PC-9 (cell line): ENCODE measurements at regions not wholly inside any gene's neighbourhood (a gene's known extent, or its start where the extent isn't known, plus 50 kb on each side); places are given as distances from the start of the nearest gene placed in this dataset.

ENCODE experiments used
- CTCF ChIP-seq: fragments of 200-600 bp; sonication (generic); conservative IDR thresholded peaks from 2 replicates; pipeline ENCODE4 v1.6.1; 2017; ENCODE audit warnings: mixed run types, antibody characterized with exemption, mild to moderate bottlenecking, moderate library complexity
- EZH2 ChIP-seq: fragments of 200-600 bp; sonication (generic); IDR thresholded peaks from 2 replicates; pipeline ENCODE4 v1.8.0; 2017; ENCODE audit warnings: antibody characterized with exemption, low read depth

- TF ChIP-seq CTCF (no peak), EZH2 (no peak)
Observed at GRCh38 chr4:125642645-125643044, 327.9 kb downstream of the FAT4 start.
